SK-N-SH (cell line): ENCODE measurements at regions not wholly inside any gene's neighbourhood (a gene's known extent, or its start where the extent isn't known, plus 50 kb on each side); places are given as distances from the start of the nearest gene placed in this dataset.
A peak's percentile ranks its signal among the peaks of the same experiment; 100 is the strongest.

Experiments
- CTCF ChIA-PET: fragments of 300-600, 350-600 bp; formaldehyde crosslinking; extraction: SDS; loops from one replicate; lab custom pipeline; 2021; lab: Yijun Ruan, JAX
- POLR2A ChIA-PET: fragments of 350-600 bp; sonication (Branson Sonifier 250); formaldehyde crosslinking; extraction: SDS; loops from one replicate; lab custom pipeline; 2020; ENCODE audit warnings: antibody characterized with exemption, inconsistent platforms; lab: Yijun Ruan, JAX
- DNase-seq: peaks from one replicate; pipeline ENCODE4 v3.0.0; 2012
- H2AFZ ChIP-seq: fragments of 200-600 bp; sonication (generic); 2 replicates; pipeline ENCODE4 v1.8.1; 2016; ENCODE audit warnings: antibody characterized with exemption, mild to moderate bottlenecking, low read depth
- H3F3A ChIP-seq: fragments of 200-600 bp; sonication (generic); replicated peaks from 2 replicates; pipeline ENCODE3; 2016; ENCODE audit warnings: antibody characterized with exemption, mild to moderate bottlenecking; ENCODE audit not compliant: insufficient read depth
- H3K27ac ChIP-seq, 2 experiments: fragments of 200-500 bp in 1 of 2; fragments of 200-600 bp in 1 of 2; sonication (Bioruptor generic) in 1 of 2; sonication (generic), shearing (Covaris generic) in 1 of 2; 2 replicates each; pipeline versions ENCODE4 v1.5.1 to v1.6.1; 2014 to 2016; ENCODE audit warnings: low read depth in 2 of 2, inconsistent platforms in 1 of 2, low read length in 1 of 2, mild to moderate bottlenecking in 1 of 2, mixed read lengths in 1 of 2
- H3K27me3 ChIP-seq: fragments of 200-600 bp; sonication (generic), shearing (Covaris generic); 2 replicates; pipeline ENCODE4 v1.6.1; 2016; ENCODE audit warnings: mixed run types; ENCODE audit not compliant: insufficient read depth
- H3K36me3 ChIP-seq, 2 experiments: fragments of 200-500 bp in 1 of 2; fragments of 200-600 bp in 1 of 2; sonication (Bioruptor generic) in 1 of 2; sonication (generic) in 1 of 2; replicated peaks in 1 of 2; 2 replicates each; pipeline versions ENCODE3 to v1.5.1; 2014 to 2016; ENCODE audit warnings: low read length in 1 of 2, mild to moderate bottlenecking in 1 of 2; ENCODE audit not compliant: insufficient read depth in 2 of 2, control insufficient read depth in 1 of 2
- H3K4me1 ChIP-seq, 2 experiments: fragments of 200-500 bp in 1 of 2; fragments of 200-600 bp in 1 of 2; sonication (Bioruptor generic) in 1 of 2; sonication (generic), shearing (Covaris generic) in 1 of 2; 2 replicates each; pipeline versions ENCODE4 v1.5.1 to v1.6.1; 2014 to 2016; ENCODE audit warnings: low read depth in 1 of 2, low read length in 1 of 2, mixed run types in 1 of 2; ENCODE audit not compliant: insufficient read depth in 2 of 2, control insufficient read depth in 1 of 2
- H3K4me2 ChIP-seq: fragments of 200-600 bp; sonication (generic), shearing (Covaris generic); 2 replicates; pipeline ENCODE4 v1.6.1; 2017; ENCODE audit warnings: mixed run types
- H3K4me3 ChIP-seq, 2 experiments: fragments of 200-500 bp in 1 of 2; fragments of 200-600 bp in 1 of 2; sonication (Bioruptor generic) in 1 of 2; sonication (generic), shearing (Covaris generic) in 1 of 2; 2 replicates each; pipeline versions ENCODE4 v1.5.1 to v1.8.1; 2014 to 2016; ENCODE audit warnings: low read depth in 2 of 2, inconsistent platforms in 1 of 2, low read length in 1 of 2, mild to moderate bottlenecking in 1 of 2, mixed read lengths in 1 of 2, moderate library complexity in 1 of 2
- H3K79me2 ChIP-seq: fragments of 200-600 bp; sonication (generic); 2 replicates; pipeline ENCODE4 v1.8.1; 2017; ENCODE audit warnings: mild to moderate bottlenecking; ENCODE audit not compliant: insufficient read depth
- H3K9ac ChIP-seq: fragments of 200-600 bp; sonication (generic); 2 replicates; pipeline ENCODE4 v1.6.1; 2017; ENCODE audit warnings: mixed run types
- H3K9me2 ChIP-seq: fragments of 200-600 bp; sonication (generic); 2 replicates; pipeline ENCODE4 v1.6.1; 2017; ENCODE audit warnings: mixed run types
- H3K9me3 ChIP-seq: fragments of 200-600 bp; sonication (generic); 2 replicates; pipeline ENCODE4 v1.6.1; 2017; ENCODE audit warnings: mixed run types, mild to moderate bottlenecking, moderate library complexity
- H4K20me1 ChIP-seq: fragments of 200-600 bp; sonication (generic); 2 replicates; pipeline ENCODE4 v1.6.1; 2017; ENCODE audit warnings: mild to moderate bottlenecking, mixed run types; ENCODE audit not compliant: insufficient read depth
- CHD2 ChIP-seq: fragments of 150-350 bp; IDR thresholded peaks from 2 replicates; pipeline ENCODE4 v1.6.1; 2018; ENCODE audit warnings: low read length; ENCODE audit not compliant: partially characterized antibody
- ELF1 ChIP-seq: IDR thresholded peaks from 2 replicates; pipeline ENCODE4 v1.4.0; 2012
- EP300 ChIP-seq, 2 experiments: IDR thresholded peaks; 2 replicates each; pipeline versions ENCODE4 v1.4.0 to v1.6.1; 2012; ENCODE audit warnings: borderline replicate concordance in 1 of 2, low read depth in 1 of 2, low read length in 1 of 2
- FOXJ3 ChIP-seq: sonication (generic); formaldehyde crosslinking; IDR thresholded peaks from 2 replicates; pipeline ENCODE4 v1.5.1; 2020; ENCODE audit warnings: mild to moderate bottlenecking, missing genetic modification reagents
- GATA2 ChIP-seq: sonication (generic); formaldehyde crosslinking; IDR thresholded peaks from 2 replicates; pipeline ENCODE4 v1.5.0; 2020; ENCODE audit warnings: mild to moderate bottlenecking, missing genetic modification reagents
- IRF3 ChIP-seq: fragments of 150-350 bp; IDR thresholded peaks from 2 replicates; pipeline ENCODE4 v1.6.1; 2016; ENCODE audit warnings: mild to moderate bottlenecking, low read depth, low read length
- MXI1 ChIP-seq: IDR thresholded peaks from 2 replicates; pipeline ENCODE4 v1.6.1; 2012; ENCODE audit warnings: mild to moderate bottlenecking, low read depth, low read length, improper control_type of control experiment
- RFX5 ChIP-seq: IDR thresholded peaks from 2 replicates; pipeline ENCODE4 v1.6.1; 2012; ENCODE audit warnings: mild to moderate bottlenecking, improper control_type of control experiment, low read length
- RXRA ChIP-seq: IDR thresholded peaks from 2 replicates; pipeline ENCODE4 v1.4.0; 2012; ENCODE audit warnings: low read depth, mild to moderate bottlenecking, borderline replicate concordance
- SMC3 ChIP-seq: IDR thresholded peaks from 2 replicates; pipeline ENCODE4 v1.6.1; 2012; ENCODE audit warnings: low read depth, low read length, improper control_type of control experiment
- USF2 ChIP-seq: fragments of 150-350 bp; IDR thresholded peaks from 2 replicates; pipeline ENCODE4 v1.6.1; 2017; ENCODE audit warnings: antibody characterized with exemption, low read length, low read depth, borderline replicate concordance
- WGBS: methylation state at CpG from one replicate; pipeline ENCODE4 v1.1.6; 2017; ENCODE audit warnings: low lambda C conversion rate; 5-methylcytosine and 5-hydroxymethylcytosine counted together

GRCh38 chr9:27726244-27727081, 153.2 kb upstream of the C9orf72 start (continued):
- TF ChIP-seq CHD2 (no peak), RXRA (no peak), USF2 (no peak), RFX5 (no peak)

- CTCF ChIA-PET = no interaction called here
Measured at GRCh38 chr9:27732494-27732893, 159.2 kb upstream of the C9orf72 start.

GRCh38 chr9:27743490-27743889, 170.2 kb upstream of the C9orf72 start:
- Histone ChIP-seq H3K4me3 (no peak overlapping the region), H3K27ac (peak overlapping the region in 1 of 2 experiments; percentile 69; a peak in 2 of 4 replicates), H3K4me1 (peaks cover 0 to 9% of the 10 kb centered on the region in 2 experiments; a peak in 2 of 4 replicates), H3K9ac (no peak overlapping the region), H3K79me2 (no peaks in the 10 kb centered on the region), H3F3A (no peaks in the 10 kb centered on the region), H2AFZ (no peak overlapping the region), H3K9me2 (no peaks in the 10 kb centered on the region), H3K9me3 (no peaks in the 10 kb centered on the region), H4K20me1 (no peaks in the 10 kb centered on the region), H3K36me3 (no peaks in the 10 kb centered on the region), H3K4me2 (no peak overlapping the region), H3K27me3 (no peaks in the 10 kb centered on the region)
- TF ChIP-seq GATA2 (peak; percentile 81), EP300 (IDR thresholded peaks at IDR 0.05; ENCODE audit: borderline replicate concordance in 1 of 2, low read depth in 1 of 2, low read length in 1 of 2) (peak in 1 of 2 experiments; percentile 70; a peak in 1 of 4 replicates), ELF1 (no peak)
- DNase-seq = peak; percentile 20
- 19% methylated on average over 1 of the region's 1 CpG for WGBS
- ChIA-PET CTCF (interaction anchor here (0.6 to 3.0 kb wide), 3 partner anchors 16 to 1468 kb away, joined by 3 to 10 read pairs (median 3); no protein-coding TSS in a partner anchor), POLR2A (no interaction called here)

More at GRCh38 chr9:27732494-27732893, 159.2 kb upstream of the C9orf72 start:
- POLR2A ChIA-PET = no interaction called here
- no peaks in the 10 kb centered on the region for H4K20me1 ChIP-seq
- no peak overlapping the region for H3K4me3 ChIP-seq
- H3K9ac ChIP-seq = no peak overlapping the region
- H3K4me2 ChIP-seq = no peak overlapping the region
- DNase-seq = no peak
- no peaks in the 10 kb centered on the region for H3K36me3 ChIP-seq
- 68% methylated on average over 1 of the region's 1 CpG for WGBS
- H3K27me3 ChIP-seq = no peaks in the 10 kb centered on the region
- no peak overlapping the region for H3K27ac ChIP-seq
- H3K79me2 ChIP-seq = no peaks in the 10 kb centered on the region
- no peaks in the 10 kb centered on the region for H3F3A ChIP-seq
- H3K4me1 ChIP-seq = no peaks in the 10 kb centered on the region; a peak in 2 of 4 replicates
- TF ChIP-seq CHD2 (no peak), MXI1 (no peak), IRF3 (no peak), SMC3 (no peak), RXRA (no peak), FOXJ3 (no peak)
- H2AFZ ChIP-seq = no peak overlapping the region
- no peaks in the 10 kb centered on the region for H3K9me3 ChIP-seq
- no peaks in the 10 kb centered on the region for H3K9me2 ChIP-seq
